SH-SY5Y (cell line): ENCODE measurements at regions not wholly inside any gene's neighbourhood (a gene's known extent, or its start where the extent isn't known, plus 50 kb on each side); places are given as distances from the start of the nearest gene placed in this dataset.

Experiments used
- GATA2 ChIP-seq: IDR thresholded peaks from 2 replicates; pipeline ENCODE4 v1.6.1; 2011; ENCODE audit warnings: mild to moderate bottlenecking, low read depth, low read length
- GATA3 ChIP-seq: IDR thresholded peaks from 2 replicates; pipeline ENCODE4 v1.6.1; 2011; ENCODE audit warnings: low read depth, mild to moderate bottlenecking, low read length, moderate library complexity

- TF ChIP-seq GATA3 (no peak), GATA2 (no peak)
Observed at GRCh38 chr4:79199743-79200142, 126.1 kb downstream of the NAA11 start.
